ENCODE measurements at regions not wholly inside any gene's neighbourhood (a gene's known extent, or its start where the extent isn't known, plus 50 kb on each side); places are given as distances from the start of the nearest gene placed in this dataset.

DNA sequence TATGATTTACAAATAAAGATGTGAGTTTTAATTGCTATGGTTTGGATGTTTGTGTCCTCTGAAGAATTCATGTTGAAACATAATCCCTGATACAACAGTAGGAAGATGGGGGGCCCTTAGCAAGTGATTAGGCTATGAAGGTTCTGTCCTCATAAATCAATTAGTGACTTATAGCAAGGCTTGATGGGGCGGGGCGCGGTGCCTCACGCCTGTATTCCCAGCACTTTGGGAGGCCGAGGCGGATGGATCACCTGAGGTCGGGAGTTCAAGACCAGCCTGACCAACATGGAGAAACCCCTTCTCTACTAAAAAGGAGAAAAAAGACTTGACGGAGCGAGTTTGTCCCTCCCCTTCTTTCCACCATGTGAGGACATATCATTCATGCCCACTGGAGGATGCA lies 2486.5 kb upstream of the PCDH20 start:
- TF ChIP-seq CTCF (conservative IDR thresholded peaks at IDR 0.05) (no peak), ZFX (IDR thresholded peaks at IDR 0.05) (no peak)

Data from C4-2B (cell line).